T-cell (primary cell): ENCODE measurements at regions not wholly inside any gene's neighbourhood (a gene's known extent, or its start where the extent isn't known, plus 50 kb on each side); places are given as distances from the start of the nearest gene placed in this dataset.

Experiments
- ATAC-seq, 4 experiments: fragments of 200-7000 bp in 3 of 4; fragments of 150-1000 bp in 1 of 4; cut with Tn5 transposase; replicated peaks in 1 of 4; 1 replicate in 3 of 4; 2 replicates in 1 of 4; pipeline ENCODE4 v1.10.0; 2021; ENCODE audit warnings: moderate library complexity in 3 of 4, mild to moderate bottlenecking in 2 of 4, moderate number of reproducible peaks in 1 of 4
- CTCF ChIA-PET, 2 donors: fragments of 300-600 bp; sonication (Branson Sonifier 250); formaldehyde crosslinking; loops; one replicate each; lab custom pipeline; 2022; ENCODE audit warnings: antibody characterized with exemption in 2 of 2; lab: Charles Lee
- POLR2A ChIA-PET, 2 donors: fragments of 300-600 bp; sonication (Branson Sonifier 250); formaldehyde crosslinking; loops; one replicate each; lab custom pipeline; 2022; ENCODE audit warnings: antibody characterized with exemption in 2 of 2; lab: Charles Lee
- DNase-seq, 35 experiments: peaks; one replicate each; pipeline versions ENCODE4 v3.0.0 to v3.0.0-alpha.2; 2013 to 2023
- H3K27ac ChIP-seq: one replicate; pipeline ENCODE4 v1.5.1; 2013; ENCODE audit warnings: low read length
- H3K27me3 ChIP-seq, 2 experiments: replicated peaks in 1 of 2; 1 replicate in 1 of 2; 2 replicates in 1 of 2; pipeline versions ENCODE4 v1.6.1 to v1.7.0; 2013; ENCODE audit warnings: low read length in 1 of 2, mixed read lengths in 1 of 2; ENCODE audit not compliant: control insufficient read depth in 2 of 2, insufficient read depth in 2 of 2; ENCODE audit errors: extremely low read depth in 1 of 2
- H3K36me3 ChIP-seq, 2 donors: 1 replicate in 1 of 2; 2 replicates in 1 of 2; pipeline versions ENCODE4 v1.6.1 to v1.7.0; 2013; ENCODE audit warnings: low read length in 1 of 2; ENCODE audit not compliant: control insufficient read depth in 2 of 2, insufficient read depth in 1 of 2; ENCODE audit errors: extremely low read depth in 1 of 2
- H3K4me1 ChIP-seq, 2 experiments: 1 replicate in 1 of 2; 2 replicates in 1 of 2; pipeline versions ENCODE4 v1.6.1 to v1.7.0; 2013; ENCODE audit warnings: low read length in 2 of 2, mixed read lengths in 1 of 2; ENCODE audit not compliant: insufficient read depth in 2 of 2, control insufficient read depth in 1 of 2; ENCODE audit errors: extremely low read depth in 1 of 2
- H3K4me3 ChIP-seq, 2 donors: 1 replicate in 1 of 2; 2 replicates in 1 of 2; pipeline versions ENCODE4 v1.5.1 to v1.7.0; 2013; ENCODE audit warnings: mild to moderate bottlenecking in 2 of 2, low read length in 1 of 2, moderate library complexity in 1 of 2; ENCODE audit not compliant: control insufficient read depth in 1 of 2; ENCODE audit errors: extremely low read depth in 1 of 2
- H3K9me3 ChIP-seq: 2 replicates; pipeline ENCODE4 v1.7.0; 2013
- H3K27ac Mint-ChIP-seq, 2 donors: one replicate each; pipeline ENCODE4 v1.8.0; 2020 to 2021; ENCODE audit warnings: mild to moderate bottlenecking in 2 of 2, mixed read lengths in 2 of 2
- H3K27me3 Mint-ChIP-seq, 2 donors: one replicate each; pipeline ENCODE4 v1.8.0; 2021 to 2022; ENCODE audit warnings: mixed read lengths in 2 of 2
- H3K36me3 Mint-ChIP-seq: one replicate; pipeline ENCODE4 v1.8.0; 2021; ENCODE audit warnings: mixed read lengths
- H3K4me1 Mint-ChIP-seq, 3 donors: one replicate each; pipeline ENCODE4 v1.8.0; 2020 to 2022; ENCODE audit warnings: mixed read lengths in 3 of 3, mild to moderate bottlenecking in 1 of 3
- H3K4me3 Mint-ChIP-seq, 3 donors: one replicate each; pipeline ENCODE4 v1.8.0; 2020 to 2022; ENCODE audit warnings: mild to moderate bottlenecking in 3 of 3, mixed read lengths in 3 of 3, moderate library complexity in 3 of 3
- H3K9me3 Mint-ChIP-seq, 3 donors: one replicate each; pipeline ENCODE4 v1.8.0; 2020 to 2022; ENCODE audit warnings: mixed read lengths in 3 of 3
- WGBS: methylation state at CpG from one replicate; pipeline ENCODE4 v1.1.5; 2013; ENCODE audit warnings: missing lambda C conversion rate; ENCODE audit not compliant: insufficient coverage; 5-methylcytosine and 5-hydroxymethylcytosine counted together

GRCh38 chr6:44535967-44536366 lies 148.5 kb downstream of the CDC5L start:
- Mint-ChIP-seq H3K36me3 (no peaks in the 10 kb centered on the region), H3K27ac (no peak overlapping the region), H3K4me1 (no peaks in the 10 kb centered on the region), H3K4me3 (no peak overlapping the region), H3K27me3 (no peaks in the 10 kb centered on the region), H3K9me3 (no peaks in the 10 kb centered on the region)
- no peaks in the 10 kb centered on the region for H3K9me3 ChIP-seq
- WGBS: 94% methylated on average over 3 of the region's 4 CpGs
- no peak overlapping the region for H3K27ac ChIP-seq
- H3K27me3 ChIP-seq: peaks cover 0 to 6% of the 10 kb centered on the region in 2 experiments
- ChIA-PET POLR2A (no interaction called here), CTCF (no interaction called here)
- no peak for ATAC-seq
- H3K36me3 ChIP-seq: no peaks in the 10 kb centered on the region
- H3K4me3 ChIP-seq: no peak overlapping the region
- no peak for DNase-seq
- no peaks in the 10 kb centered on the region for H3K4me1 ChIP-seq

- Histone ChIP-seq H3K27ac (no peak overlapping the region), H3K27me3 (peaks cover 0 to 4% of the 10 kb centered on the region in 2 experiments), H3K4me1 (no peaks in the 10 kb centered on the region), H3K9me3 (no peaks in the 10 kb centered on the region), H3K36me3 (no peaks in the 10 kb centered on the region), H3K4me3 (no peak overlapping the region)
- Mint-ChIP-seq H3K4me1 (no peaks in the 10 kb centered on the region), H3K27ac (no peak overlapping the region), H3K36me3 (no peaks in the 10 kb centered on the region), H3K9me3 (no peaks in the 10 kb centered on the region), H3K27me3 (peaks cover 0 to 2% of the 10 kb centered on the region in 2 donors), H3K4me3 (no peak overlapping the region)
- POLR2A ChIA-PET: no interaction called here
- WGBS: 80% methylated on average over 7 of the region's 10 CpGs
- ATAC-seq (no peak), DNase-seq (no peak)
- CTCF ChIA-PET: no interaction called here
These were observed 150.0 kb downstream of the CDC5L start for GRCh38 chr6:44537306-44538049.

GRCh38 chr6:44538131-44538806 lies 150.8 kb downstream of the CDC5L start:
- H3K4me3 ChIP-seq: no peak overlapping the region
- POLR2A ChIA-PET: no interaction called here
- H3K4me3 Mint-ChIP-seq: no peak overlapping the region
- H3K36me3 ChIP-seq: no peaks in the 10 kb centered on the region
- H3K27me3 Mint-ChIP-seq: peaks cover 5 to 8% of the 10 kb centered on the region in 2 donors
- H3K27ac Mint-ChIP-seq: no peak overlapping the region
- H3K27ac ChIP-seq: no peak overlapping the region
- ATAC-seq: no peak
- H3K4me1 Mint-ChIP-seq: no peaks in the 10 kb centered on the region
- no peaks in the 10 kb centered on the region for H3K9me3 ChIP-seq
- no peaks in the 10 kb centered on the region for H3K4me1 ChIP-seq
- peaks cover 0 to 4% of the 10 kb centered on the region in 2 experiments for H3K27me3 ChIP-seq
- 80% methylated on average over 5 of the region's 7 CpGs for WGBS
- H3K36me3 Mint-ChIP-seq: no peaks in the 10 kb centered on the region
- H3K9me3 Mint-ChIP-seq: no peaks in the 10 kb centered on the region
- no peak for DNase-seq
- CTCF ChIA-PET: no interaction called here

- H3K4me1 Mint-ChIP-seq: no peaks in the 10 kb centered on the region
- H3K27ac Mint-ChIP-seq: no peak overlapping the region
- Histone ChIP-seq H3K4me3 (no peak overlapping the region), H3K27ac (no peak overlapping the region), H3K9me3 (no peaks in the 10 kb centered on the region), H3K36me3 (no peaks in the 10 kb centered on the region), H3K27me3 (peaks cover 0 to 4% of the 10 kb centered on the region in 2 experiments), H3K4me1 (no peaks in the 10 kb centered on the region)
- DNase-seq (no peak), ATAC-seq (no peak)
- H3K36me3 Mint-ChIP-seq: no peaks in the 10 kb centered on the region
- ChIA-PET POLR2A (no interaction called here), CTCF (no interaction called here)
- H3K27me3 Mint-ChIP-seq: peaks cover 5 to 8% of the 10 kb centered on the region in 2 donors
- WGBS: no CpG with 5 or more reads among the region's 2 CpGs
- no peak overlapping the region for H3K4me3 Mint-ChIP-seq
- no peaks in the 10 kb centered on the region for H3K9me3 Mint-ChIP-seq
These were observed 151.3 kb downstream of the CDC5L start for GRCh38 chr6:44538807-44539201.

GRCh38 chr6:44539701-44540355 lies 152.3 kb downstream of the CDC5L start:
- ATAC-seq: no peak
- DNase-seq: no peak
- no CpG with 5 or more reads among the region's 3 CpGs for WGBS

GRCh38 chr6:44540881-44541280 lies 153.4 kb downstream of the CDC5L start:
- WGBS: 100% methylated on average over 3 of the region's 4 CpGs
- DNase-seq (no peak), ATAC-seq (no peak)
- Histone ChIP-seq H3K27me3 (no peaks in the 10 kb centered on the region), H3K36me3 (no peaks in the 10 kb centered on the region), H3K4me3 (no peak overlapping the region), H3K9me3 (no peaks in the 10 kb centered on the region), H3K4me1 (no peaks in the 10 kb centered on the region), H3K27ac (no peak overlapping the region)
- Mint-ChIP-seq H3K4me1 (no peaks in the 10 kb centered on the region), H3K27ac (no peak overlapping the region), H3K27me3 (peaks cover 5 to 8% of the 10 kb centered on the region in 2 donors), H3K36me3 (no peaks in the 10 kb centered on the region), H3K9me3 (no peaks in the 10 kb centered on the region), H3K4me3 (no peak overlapping the region)
- ChIA-PET POLR2A (interaction anchor here in 1 of 2 donors (0.5 kb wide), 1 partner anchor 113 kb away, joined by 3 read pairs; no protein-coding TSS in a partner anchor), CTCF (interaction anchor here in 1 of 2 donors (0.6 kb wide), 1 partner anchor 1398 kb away, joined by 3 read pairs; no protein-coding TSS in a partner anchor)

More at GRCh38 chr6:44539701-44540355, 152.3 kb downstream of the CDC5L start:
- Mint-ChIP-seq H3K9me3 (no peaks in the 10 kb centered on the region), H3K4me1 (no peaks in the 10 kb centered on the region), H3K4me3 (no peak overlapping the region), H3K27ac (no peak overlapping the region), H3K27me3 (peaks cover 5 to 8% of the 10 kb centered on the region in 2 donors), H3K36me3 (no peaks in the 10 kb centered on the region)
- Histone ChIP-seq H3K27me3 (no peaks in the 10 kb centered on the region), H3K9me3 (no peaks in the 10 kb centered on the region), H3K27ac (no peak overlapping the region), H3K36me3 (no peaks in the 10 kb centered on the region), H3K4me3 (no peak overlapping the region), H3K4me1 (no peaks in the 10 kb centered on the region)
- ChIA-PET CTCF (no interaction called here), POLR2A (no interaction called here)
